ENCODE measurements at regions not wholly inside any gene's neighbourhood (a gene's known extent, or its start where the extent isn't known, plus 50 kb on each side); places are given as distances from the start of the nearest gene placed in this dataset.

- DNase-seq, result no peak
These were observed 77.9 kb upstream of the DOCK9 start for GRCh38 chr13:99055735-99056134.

DNA sequence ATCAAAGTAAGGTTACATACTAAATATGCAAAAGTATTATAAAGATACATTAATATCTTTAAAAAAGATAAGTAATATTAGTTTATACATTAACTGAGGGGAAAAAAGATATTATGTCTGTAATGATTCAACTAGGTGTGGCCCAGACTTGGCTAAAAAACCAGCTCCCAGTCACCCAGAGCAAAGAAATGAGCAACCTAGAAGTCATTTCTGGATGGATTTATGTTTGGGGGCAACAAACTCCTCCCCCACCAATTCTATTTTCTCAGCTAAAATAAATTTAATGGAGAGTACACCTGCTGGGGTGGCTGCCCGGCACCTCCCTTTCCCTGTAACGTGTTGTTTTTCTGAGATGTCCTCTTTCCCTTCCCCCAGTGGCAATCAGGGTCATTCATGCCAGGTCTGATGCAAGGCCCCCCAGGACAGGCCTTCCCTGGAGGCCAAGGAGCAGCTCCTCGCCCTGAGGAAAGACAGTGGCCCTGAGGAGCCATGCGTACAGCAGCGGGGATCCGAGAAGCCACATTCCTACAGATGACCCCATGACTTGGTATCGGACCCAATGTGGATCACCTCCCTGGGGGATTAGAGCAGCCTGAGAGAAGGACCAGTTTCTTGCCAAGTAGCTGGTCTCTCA, 78.6 kb upstream of the DOCK9 start:
- no peak for DNase-seq

GRCh38 chr13:99057310-99057975, 79.6 kb upstream of the DOCK9 start:
- no peak for DNase-seq

GRCh38 chr13:99058527-99059495, 80.9 kb upstream of the DOCK9 start:
- DNase-seq, result no peak

DNA sequence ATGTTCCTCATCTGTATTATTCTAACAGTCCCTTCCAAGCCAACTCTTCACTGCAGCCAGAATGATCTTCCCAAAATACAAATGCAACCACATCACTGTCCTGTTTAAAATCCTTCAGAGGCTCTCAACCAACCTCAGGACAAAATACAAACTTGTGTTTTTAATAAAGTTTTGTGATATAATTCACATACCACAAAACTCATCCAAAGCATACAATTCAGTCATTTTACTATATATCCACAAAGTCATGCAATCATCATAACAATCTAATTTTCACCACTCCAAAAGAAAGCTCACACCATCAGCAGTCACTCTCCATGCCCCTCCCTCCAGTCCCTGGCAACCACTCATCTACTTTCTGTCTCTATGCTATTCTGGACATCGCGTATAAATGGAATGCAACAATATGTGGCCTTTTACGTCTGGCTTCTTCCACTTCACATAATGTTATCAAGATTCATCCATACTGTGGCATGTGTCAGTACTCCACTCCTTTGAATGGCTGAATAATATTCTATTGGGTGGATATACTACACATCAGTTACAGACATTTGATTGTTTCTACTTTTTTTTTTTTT, 81.7 kb upstream of the DOCK9 start:
- DNase-seq, result no peak

GRCh38 chr13:99061411-99061810, 83.5 kb upstream of the DOCK9 start:
- no peak for DNase-seq

DNA sequence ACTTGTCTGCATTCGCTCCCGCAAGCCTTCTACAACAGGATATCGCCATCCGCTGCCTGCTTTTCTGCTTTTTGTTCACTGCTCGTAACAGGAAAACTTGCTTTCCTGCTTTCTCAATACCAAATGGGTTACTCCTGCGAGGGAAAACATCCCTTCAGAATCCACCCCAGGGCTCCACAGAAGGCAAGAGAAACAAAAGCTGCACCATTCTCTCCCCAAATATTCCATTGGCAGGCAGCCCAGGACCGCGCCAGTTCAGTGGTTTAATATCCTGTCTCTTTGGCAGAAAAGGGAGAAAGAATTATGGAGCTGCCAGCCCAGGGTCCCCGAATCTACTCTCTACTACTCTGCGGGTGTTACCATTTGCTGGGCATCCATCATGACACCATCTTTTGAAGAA, 84.7 kb upstream of the DOCK9 start:
- DNase-seq, result no peak

DNA sequence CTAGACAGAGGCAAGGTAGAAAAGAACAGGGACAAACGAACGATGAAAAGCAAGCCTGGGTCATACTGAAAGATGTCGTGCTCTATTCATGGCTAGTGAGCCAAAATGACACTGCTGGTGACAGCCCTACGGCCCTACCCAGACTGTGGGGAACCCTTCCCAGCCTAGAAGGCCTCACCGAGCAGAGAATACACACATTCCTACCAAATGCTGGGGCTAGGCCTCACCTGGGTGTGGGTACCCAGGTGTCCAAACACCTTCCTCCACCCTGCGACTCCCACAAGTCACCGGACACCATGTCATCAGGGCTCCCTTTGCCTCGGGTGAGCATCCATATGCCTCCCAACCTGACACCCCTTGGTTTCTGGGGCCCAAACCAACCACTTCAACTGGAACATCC, 85.3 kb upstream of the DOCK9 start:
- no peak for DNase-seq

DNA sequence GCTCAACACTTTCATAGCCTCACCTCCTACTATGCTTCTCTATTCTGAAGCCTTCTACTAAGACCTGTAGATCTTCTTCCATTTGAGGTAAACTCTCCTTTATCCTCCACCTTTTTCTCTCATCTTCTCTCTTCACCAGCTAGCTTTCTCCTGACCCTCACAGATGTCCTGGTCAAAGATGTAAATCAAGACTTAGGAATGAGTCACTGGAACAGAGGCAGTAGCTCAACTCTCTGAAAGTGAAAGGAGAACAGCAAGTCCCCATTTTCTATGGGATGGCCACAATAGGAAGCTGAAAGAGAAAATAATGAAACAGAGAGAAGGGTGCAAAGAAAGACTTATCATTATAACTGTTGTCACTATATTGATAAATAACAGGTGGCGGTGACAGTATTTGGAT, 86.1 kb upstream of the DOCK9 start:
- no peak for DNase-seq

DNA sequence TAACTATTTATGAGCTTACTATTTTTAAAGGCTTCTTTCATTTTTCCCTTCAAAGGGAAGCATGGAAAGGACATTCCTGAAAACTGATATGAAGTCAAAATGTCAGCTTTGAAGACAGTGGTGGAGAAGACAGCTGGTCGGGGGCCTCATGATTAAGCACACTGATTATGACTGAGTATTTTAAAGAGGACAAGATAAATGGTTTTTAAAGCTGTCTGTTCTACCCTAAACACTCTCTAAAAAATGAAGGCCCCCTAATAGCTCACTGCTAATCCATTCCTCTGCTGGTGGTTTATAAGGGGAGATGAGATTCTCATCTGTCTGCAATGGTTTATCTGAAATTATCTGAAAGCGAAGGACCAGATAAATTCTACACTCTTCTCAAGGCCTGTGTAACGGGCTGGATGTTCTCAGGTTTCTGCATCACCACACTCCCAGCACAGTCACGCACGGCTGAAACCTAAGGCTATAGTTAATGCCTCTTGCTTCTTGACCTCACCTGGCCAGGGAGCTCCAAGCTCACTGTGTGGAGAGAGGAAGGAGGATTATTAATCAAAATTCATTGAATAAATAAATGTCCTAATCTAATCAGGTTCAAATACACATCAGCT, 86.9 kb upstream of the DOCK9 start:
- no peak for DNase-seq

DNA sequence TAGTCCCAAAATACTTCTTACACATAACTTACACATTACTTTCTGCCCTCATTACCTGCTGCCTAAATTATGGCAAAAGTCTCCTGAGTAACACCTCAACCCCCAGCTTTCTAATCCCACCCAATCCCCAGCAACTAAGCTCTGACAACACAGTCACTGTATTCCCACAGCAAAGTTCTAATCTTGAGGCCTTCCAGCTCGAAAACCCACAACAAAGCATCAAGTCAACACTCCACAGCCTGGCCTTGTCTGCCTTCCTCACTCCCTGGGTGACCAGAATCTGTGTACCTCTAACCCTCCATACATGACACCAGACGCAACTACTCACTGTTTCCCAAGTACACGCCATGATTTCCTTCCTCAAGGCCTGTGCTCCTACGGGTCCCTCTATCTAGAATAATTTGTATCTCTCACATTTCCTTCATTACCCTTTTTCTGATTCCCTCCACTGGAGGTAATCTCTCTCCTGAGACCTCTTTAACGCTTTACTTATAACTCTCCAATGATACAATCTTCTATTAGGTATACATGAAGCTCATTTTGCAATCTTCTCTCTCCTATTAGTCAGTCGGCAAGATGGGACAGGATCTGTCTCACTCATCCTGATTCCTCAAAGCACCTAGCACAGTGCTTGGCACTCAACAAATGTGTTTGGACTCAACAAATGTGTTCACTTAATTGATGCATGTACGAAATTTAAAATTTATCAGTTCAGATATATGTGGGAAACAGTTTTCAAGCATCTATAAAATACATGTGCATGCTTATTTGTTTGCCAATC, 87.6 kb upstream of the DOCK9 start:
- DNase-seq, result no peak

GRCh38 chr13:99066219-99066618, 88.4 kb upstream of the DOCK9 start:
- no peak for DNase-seq

DNA sequence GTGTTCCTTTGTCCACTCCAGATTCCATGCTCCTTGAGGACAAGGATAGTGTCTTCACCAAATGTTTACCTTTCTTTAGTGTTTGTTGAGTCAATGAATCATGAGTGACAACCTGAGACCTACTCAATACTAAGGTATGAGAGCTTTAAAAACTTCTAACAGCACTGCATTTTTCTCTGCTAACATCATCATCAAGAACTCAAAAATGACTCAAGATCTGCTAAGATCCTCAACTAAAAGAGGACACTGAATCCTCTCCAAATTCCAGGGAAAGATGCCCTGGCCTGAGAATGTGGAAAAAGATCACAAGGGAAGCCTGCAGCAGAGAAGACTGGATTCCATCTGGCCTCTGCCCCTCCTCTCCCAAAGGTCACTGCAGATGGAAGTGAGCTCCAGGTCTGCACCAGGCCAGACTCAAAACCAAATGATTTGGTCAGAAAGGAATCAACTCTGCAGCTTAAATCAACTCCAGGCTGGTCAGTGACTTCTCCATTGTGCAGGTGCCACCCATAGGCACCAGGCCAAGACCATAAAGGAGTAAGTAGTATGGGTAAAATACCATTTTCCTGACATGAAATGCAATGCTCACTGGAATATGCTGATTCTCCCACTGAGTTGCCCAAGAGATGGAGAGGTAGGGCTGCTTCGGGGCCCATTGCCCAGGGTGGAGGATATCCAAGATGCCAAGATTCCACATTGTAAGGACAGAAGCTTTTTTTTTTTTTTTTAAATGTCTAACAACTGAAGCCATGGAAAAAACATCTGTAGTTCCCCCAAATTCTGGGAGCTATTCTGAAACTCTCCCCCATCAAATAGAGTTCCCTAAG, 89.5 kb upstream of the DOCK9 start:
- no peak for DNase-seq

GRCh38 chr13:99071211-99071610, 93.3 kb upstream of the DOCK9 start:
- DNase-seq, result no peak

DNA sequence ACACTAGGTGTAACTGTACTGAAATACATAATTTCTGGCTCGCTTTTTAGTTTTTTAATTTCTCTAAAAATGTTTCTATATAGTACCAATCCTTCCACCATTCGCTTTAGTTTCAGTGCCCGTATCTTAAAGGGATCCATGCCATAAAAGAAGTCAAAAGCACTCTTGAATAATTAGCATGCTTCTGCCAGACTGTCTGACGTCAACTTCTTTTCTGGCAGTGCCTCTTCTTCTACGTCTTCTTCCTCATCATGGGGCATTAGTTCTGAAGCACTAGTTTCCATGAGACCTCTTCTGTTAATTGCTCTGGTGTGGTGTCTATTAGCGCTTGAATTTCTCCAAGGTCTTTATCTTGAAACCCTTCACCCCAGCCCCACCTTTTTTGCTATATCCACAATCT, 93.8 kb upstream of the DOCK9 start:
- no peak for DNase-seq

DNA sequence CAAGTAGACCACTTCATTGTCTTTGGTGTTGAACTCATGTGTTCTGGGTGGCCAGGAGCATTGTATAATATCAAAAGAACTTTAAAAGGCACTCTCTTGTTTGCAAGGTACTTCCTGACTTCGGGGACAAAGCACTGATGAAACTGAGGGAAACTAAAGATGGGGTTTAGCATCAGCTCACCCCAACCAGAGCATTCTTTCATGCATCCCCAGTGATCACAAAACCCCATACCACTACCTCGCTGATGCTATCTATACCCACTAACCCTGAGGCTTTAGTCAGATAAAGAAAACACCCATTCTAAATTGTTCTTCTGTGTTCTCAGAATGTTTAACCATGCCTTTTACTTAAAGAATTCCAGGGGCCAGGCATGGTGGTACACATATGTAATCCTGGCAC, 94.5 kb upstream of the DOCK9 start:
- DNase-seq, result no peak

DNA sequence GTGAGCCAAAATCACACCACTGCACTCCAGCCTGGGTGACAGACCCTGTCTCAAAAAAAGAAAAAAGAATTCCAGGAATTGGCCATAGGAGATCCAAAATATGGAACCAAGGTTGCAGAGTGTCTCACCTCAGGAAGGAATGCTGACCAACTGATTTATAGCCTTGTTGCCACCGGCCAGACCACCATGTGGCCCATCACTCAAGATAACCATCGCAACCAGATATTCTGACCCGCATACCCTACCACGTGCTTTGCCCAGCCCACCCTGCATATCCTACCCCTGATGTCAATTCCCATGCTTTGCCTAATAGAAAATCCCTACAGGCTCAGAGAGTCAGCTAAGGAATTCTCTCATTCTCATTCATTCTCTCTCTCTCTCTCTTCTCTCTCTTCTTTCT, 95.1 kb upstream of the DOCK9 start:
- no peak for DNase-seq

GRCh38 chr13:99074693-99075092, 96.8 kb upstream of the DOCK9 start:
- no peak for DNase-seq

DNA sequence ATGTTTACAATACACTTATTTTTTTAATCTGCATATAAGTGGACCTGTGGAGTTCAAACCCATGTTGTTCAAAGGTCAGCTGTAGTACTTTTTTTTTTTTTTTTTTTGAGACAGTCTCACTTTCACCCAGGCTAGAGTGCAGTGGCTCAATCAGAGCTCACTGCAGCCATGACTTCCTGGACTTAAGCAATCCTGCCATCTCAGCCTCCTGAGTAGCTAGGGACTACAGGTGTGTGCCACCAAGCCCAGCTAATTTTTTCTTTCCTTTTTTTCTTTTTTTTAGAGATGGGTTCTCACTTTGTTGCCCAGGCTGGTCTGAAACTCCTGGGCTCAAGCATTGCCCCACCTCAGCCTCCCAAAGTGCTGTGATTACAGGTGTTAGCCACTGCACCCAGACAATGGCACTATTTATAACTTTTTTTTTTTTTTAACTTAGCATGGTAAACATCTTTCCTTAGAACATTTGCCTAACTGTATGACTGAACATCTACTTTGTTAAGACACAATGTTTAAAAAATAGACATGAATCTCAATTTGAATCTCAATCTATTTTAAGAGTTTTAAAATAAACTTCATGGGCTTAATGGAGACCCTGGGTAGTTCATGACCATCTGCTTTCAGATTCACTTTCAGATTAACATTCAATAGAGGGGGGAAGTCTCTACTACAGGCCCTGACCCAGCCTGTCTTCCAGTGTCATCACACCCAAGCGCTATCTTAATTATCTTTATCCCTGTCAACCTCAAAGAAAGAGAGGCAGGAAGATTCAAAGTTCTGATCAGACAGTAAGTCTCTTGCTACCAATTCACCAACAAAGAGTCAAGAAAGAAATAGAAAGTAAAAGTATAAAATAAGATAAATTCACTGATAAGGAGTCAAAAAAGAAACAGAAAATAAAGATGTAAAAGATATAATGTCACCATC, 97.7 kb upstream of the DOCK9 start:
- DNase-seq, result peak; percentile 24

Data from CD4-positive, alpha-beta T cell treated with Interleukin-17A for 4 hours (primary cell).